GM13977 (cell line): ENCODE measurements at regions not wholly inside any gene's neighbourhood (a gene's known extent, or its start where the extent isn't known, plus 50 kb on each side); places are given as distances from the start of the nearest gene placed in this dataset.

Experiments
- DNase-seq: peaks from one replicate; pipeline ENCODE4 v3.0.0; 2012; ENCODE audit warnings: low spot score
- in situ Hi-C: fragments of 300-500 bp; cut with MboI; formaldehyde crosslinking; loops from one replicate; pipeline ENCODE4 v1.12.0; 2022; ENCODE audit warnings: low sequenced_read_pairs, low pct_unique_long_range_greater_than_20kb, mixed read lengths, inconsistent platforms; ENCODE audit not compliant: unreplicated experiment
- TF ChIP-seq, protein P1 (sequence below): IDR thresholded peaks from 2 replicates; pipeline ENCODE4 v1.5.1; 2012; ENCODE audit warnings: mild to moderate bottlenecking, control low read depth; ENCODE audit not compliant: insufficient read depth; ENCODE audit errors: extremely low read depth, missing control alignments

DNA sequence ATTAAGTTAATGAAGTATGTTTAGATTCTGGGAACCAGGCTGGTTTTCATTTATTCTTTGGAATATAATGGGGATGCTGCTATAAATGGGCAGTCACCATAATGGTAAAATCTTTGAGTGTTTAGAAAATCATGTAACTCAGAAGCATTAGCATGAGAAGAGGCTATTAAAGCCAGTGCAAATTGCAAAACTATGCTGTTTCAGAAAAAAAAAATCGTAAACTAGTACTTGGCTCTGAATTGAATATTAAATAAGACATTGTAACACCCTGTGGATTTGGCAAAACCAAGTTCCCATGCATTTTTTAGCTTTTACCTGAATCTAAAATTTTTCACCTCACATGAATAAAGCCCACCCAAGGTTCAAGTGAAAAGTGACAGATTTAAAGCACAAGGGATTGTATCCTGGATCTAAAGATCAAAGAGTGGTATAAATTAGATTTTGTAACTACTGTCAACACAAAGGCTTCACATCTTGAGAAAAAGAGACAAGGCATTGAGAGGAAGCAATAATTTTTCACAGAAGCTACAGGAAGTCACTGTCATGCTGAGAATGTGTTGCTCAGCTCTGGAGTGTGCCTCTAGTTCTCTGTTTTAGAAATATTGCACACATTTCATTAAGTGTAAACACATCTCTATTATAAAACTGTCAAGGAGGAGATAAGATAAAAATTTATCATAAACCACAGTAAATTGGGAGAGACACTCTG lies 142.2 kb downstream of the ABCA8 start:
- DNase-seq: no peak
- TF ChIP-seq, protein P1, sequence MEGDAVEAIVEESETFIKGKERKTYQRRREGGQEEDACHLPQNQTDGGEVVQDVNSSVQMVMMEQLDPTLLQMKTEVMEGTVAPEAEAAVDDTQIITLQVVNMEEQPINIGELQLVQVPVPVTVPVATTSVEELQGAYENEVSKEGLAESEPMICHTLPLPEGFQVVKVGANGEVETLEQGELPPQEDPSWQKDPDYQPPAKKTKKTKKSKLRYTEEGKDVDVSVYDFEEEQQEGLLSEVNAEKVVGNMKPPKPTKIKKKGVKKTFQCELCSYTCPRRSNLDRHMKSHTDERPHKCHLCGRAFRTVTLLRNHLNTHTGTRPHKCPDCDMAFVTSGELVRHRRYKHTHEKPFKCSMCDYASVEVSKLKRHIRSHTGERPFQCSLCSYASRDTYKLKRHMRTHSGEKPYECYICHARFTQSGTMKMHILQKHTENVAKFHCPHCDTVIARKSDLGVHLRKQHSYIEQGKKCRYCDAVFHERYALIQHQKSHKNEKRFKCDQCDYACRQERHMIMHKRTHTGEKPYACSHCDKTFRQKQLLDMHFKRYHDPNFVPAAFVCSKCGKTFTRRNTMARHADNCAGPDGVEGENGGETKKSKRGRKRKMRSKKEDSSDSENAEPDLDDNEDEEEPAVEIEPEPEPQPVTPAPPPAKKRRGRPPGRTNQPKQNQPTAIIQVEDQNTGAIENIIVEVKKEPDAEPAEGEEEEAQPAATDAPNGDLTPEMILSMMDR: no peak

DNA sequence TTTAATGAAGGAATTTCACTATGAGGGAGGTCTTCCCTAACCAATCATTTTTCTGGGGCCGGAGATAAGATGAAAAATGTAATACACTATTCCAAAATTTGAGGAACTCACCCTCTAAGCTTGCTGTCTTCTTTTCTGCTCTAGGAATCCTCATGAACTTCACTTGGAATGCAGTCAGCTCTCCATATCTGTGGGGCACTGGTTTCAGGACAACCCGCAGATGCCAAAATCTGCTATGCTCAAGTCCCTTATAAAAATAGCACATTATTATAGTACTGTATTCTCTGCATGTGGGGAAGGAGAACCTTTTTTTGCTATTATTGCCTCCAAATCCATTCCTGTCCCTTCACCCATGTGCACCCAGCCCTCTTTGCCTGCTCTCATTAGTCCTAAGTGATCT lies 146.0 kb downstream of the ABCA8 start:
- in situ Hi-C loops: no loop called here
- TF ChIP-seq, protein P1: no peak
- DNase-seq: no peak

More for the DNA sequence above, 142.2 kb downstream of the ABCA8 start:
- in situ Hi-C loops: no loop called here

DNA sequence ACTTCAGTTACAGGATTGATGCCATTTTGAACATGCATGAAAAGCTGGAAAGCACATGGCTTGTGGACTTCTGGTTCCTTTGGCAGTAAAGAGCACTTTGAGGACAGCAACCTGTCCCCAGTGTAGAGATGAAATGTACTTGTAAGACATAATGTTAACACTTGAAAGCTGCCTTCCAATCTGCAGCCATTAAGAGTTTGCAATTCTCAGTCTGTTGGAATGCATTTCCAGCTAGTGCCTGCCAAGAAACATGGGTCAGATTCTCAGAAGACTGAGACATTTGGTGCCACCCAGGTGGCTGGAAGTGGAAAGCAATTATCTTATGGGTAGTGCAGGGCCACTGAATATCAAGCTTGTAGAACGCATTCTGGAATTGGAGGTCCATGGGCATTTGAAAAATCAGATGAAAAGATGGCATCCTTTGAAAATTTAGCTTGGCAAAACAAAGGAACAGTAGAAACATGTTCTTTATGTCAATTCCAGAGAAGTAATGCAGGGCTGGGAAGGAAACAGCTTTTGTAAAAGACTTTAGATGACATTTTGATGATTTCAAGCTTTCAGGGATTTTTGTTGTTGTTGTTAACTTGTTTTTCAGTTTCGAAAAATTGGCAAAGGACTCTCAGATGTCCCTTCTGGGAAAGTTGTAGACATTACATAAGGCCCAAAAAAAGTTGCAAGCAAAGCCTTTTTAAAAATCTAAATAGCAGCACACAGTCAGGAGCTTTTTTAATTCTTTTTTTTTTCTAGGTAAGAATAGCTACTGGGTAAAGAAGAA lies 147.0 kb downstream of the ABCA8 start:
- in situ Hi-C loops: no loop called here
- TF ChIP-seq, protein P1: no peak
- no peak for DNase-seq

DNA sequence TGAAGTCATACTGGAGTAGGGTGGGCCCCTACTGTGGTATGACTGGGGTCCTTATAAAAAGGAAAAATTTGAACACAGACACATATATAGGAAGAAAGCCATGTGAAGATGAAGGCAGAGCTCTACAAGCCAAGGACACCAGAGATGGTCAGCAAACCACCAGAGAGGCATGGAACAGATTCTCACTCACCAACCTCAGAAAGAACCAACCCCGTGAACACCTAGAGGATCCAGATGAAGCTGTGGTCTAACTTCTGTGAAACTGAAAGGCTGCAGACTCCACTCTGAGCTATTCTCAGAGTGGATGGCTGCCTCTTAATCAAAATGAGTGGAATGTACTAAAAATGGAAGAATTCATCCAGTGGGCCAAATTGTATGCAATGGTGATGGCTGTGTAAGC lies 149.6 kb downstream of the ABCA8 start:
- DNase-seq: no peak
- in situ Hi-C loops: no loop called here
- TF ChIP-seq, protein P1: no peak

DNA sequence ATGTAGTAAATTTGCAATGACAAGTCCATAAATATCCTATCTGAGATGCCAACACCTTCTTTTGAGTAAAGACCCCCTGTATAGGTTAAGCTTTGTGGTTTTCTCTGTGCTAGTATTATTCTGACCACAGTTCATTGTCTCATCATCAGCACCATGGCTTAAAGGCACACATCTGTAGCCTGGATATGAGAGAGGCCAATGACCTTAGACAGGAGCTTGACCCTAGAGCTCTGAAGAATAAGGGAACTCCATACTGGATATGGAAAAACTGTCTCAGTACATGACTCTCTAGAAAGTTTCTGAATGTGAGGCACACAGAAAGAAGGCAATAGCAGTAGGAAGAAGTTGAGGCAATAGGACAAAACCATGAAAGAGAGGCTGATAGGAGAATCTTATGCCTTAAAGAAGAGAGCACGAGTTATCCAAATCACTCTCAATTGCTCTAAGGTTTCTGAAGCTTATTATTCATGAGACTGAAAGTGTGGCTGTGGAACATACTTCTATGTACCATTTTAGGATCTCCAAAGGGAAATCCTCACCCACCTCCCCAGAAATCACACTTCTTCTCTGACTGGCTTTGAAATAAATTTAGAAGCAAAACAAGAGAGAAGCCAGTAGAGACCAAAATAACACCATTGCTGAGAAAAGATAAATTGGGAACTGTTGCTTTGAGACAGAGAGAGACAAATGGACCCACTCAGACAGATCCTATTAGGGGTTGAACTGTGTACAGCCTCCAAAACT lies 150.2 kb downstream of the ABCA8 start:
- TF ChIP-seq, protein P1: no peak
- DNase-seq: no peak
- in situ Hi-C loops: no loop called here

DNA sequence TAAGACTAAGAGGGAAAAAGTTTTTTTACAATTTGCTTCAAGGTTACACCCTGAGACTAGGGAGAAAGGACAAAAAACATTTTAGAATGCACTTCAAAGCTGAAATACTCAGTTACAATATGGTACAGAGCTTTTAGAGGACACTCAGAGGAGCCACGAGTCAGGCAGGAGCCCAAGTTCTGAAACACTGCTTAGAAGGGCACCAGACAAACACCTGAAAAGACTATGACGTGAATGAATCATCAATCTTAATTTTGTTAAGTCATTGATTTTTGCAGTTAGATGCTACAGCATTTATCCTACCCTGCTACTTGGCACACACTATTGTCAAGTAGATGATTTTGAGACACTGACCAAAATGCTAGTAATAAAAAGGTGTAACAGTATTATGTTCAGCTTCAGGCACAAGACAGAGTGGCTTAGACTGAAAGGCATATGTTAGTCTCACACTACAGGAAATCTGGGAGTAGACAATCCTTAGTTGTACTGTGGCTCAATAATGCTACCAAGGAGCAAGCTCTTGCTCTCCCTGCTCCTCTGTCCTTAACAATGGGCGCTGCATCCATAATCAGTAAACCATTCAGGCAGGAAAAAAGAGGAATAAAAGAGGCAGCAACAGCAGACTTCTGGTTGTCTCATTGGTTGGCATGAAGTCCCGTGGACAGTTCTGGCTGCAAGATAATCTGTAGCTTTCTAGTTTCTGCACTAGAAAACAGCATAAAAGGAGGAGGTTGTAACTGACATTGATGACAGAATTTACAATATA lies 151.8 kb downstream of the ABCA8 start:
- in situ Hi-C loops: no loop called here
- DNase-seq: no peak
- TF ChIP-seq, protein P1: no peak
